ENCODE measurements at regions not wholly inside any gene's neighbourhood (a gene's known extent, or its start where the extent isn't known, plus 50 kb on each side); places are given as distances from the start of the nearest gene placed in this dataset.
"Not testable (repeated sequence)": the region's sequence is repeated elsewhere in the genome, so short reads cannot be mapped to it uniquely, and the experiment has no call there.

GRCh38 chr17:30605523-30605922 lies 128.3 kb downstream of the GOSR1 start:
- H2AK5ac ChIP-seq (ENCODE audit: low read length, severe bottlenecking), result no peak overlapping the region
- H3K27ac ChIP-seq (ENCODE audit: low read length, poor library complexity, severe bottlenecking), result no peak overlapping the region
- no peaks in the 10 kb centered on the region for H3K36me3 ChIP-seq (ENCODE audit: control insufficient read depth in 1 of 2, insufficient read depth in 2 of 2, low read depth in 1 of 2, low read length in 2 of 2)
- no peak overlapping the region for H2BK12ac ChIP-seq (ENCODE audit: low read length in 2 of 2)
- H3K4ac ChIP-seq (ENCODE audit: low read depth in 1 of 2, low read length in 2 of 2), result no peak overlapping the region
- H3K4me3 ChIP-seq (ENCODE audit: insufficient read depth in 1 of 2, low read depth in 1 of 2, low read length in 2 of 2), result no peak overlapping the region
- H2BK120ac ChIP-seq (ENCODE audit: low read depth, low read length), result no peak overlapping the region
- no peak overlapping the region for H3K23ac ChIP-seq (ENCODE audit: low read length in 2 of 2)
- no peak overlapping the region for H3K4me2 ChIP-seq (ENCODE audit: low read length, poor library complexity, severe bottlenecking)
- no peaks in the 10 kb centered on the region for H3K79me1 ChIP-seq (replicated peaks; ENCODE audit: low read length, poor library complexity, severe bottlenecking)
- no peak overlapping the region for H3K14ac ChIP-seq (ENCODE audit: low read length in 2 of 2)
- no peak overlapping the region for H2BK5ac ChIP-seq (ENCODE audit: low read depth, low read length, poor library complexity, severe bottlenecking)
- H4K8ac ChIP-seq (ENCODE audit: low read length), result no peak overlapping the region
- H3K9me3 ChIP-seq (ENCODE audit: control insufficient read depth, low read length), result no peaks in the 10 kb centered on the region
- peaks cover 1% of the 10 kb centered on the region for H3K4me1 ChIP-seq (ENCODE audit: control insufficient read depth, insufficient read depth, low read depth, low read length)
- H3K18ac ChIP-seq (ENCODE audit: low read depth in 1 of 2, low read length in 2 of 2), result no peak overlapping the region
- H2BK15ac ChIP-seq (ENCODE audit: low read depth, poor library complexity, severe bottlenecking), result no peak overlapping the region
- no peak overlapping the region for H3K9ac ChIP-seq (ENCODE audit: low read length)
- 100% methylated on average over 3 of the region's 4 CpGs for WGBS
- no peak for DNase-seq
- no peaks in the 10 kb centered on the region for H3K27me3 ChIP-seq (ENCODE audit: control insufficient read depth in 1 of 2, insufficient read depth in 1 of 2, low read length in 2 of 2)
- no peak overlapping the region for H2AFZ ChIP-seq (ENCODE audit: low read depth, low read length)
- H4K91ac ChIP-seq (ENCODE audit: low read length), result no peak overlapping the region

- Histone ChIP-seq H3K18ac (ENCODE audit: low read depth in 1 of 2, low read length in 2 of 2) (no peak overlapping the region), H2BK15ac (ENCODE audit: low read depth, poor library complexity, severe bottlenecking) (no peak overlapping the region), H3K23ac (ENCODE audit: low read length in 2 of 2) (no peak overlapping the region), H2AK5ac (ENCODE audit: low read length, severe bottlenecking) (no peak overlapping the region), H2BK12ac (ENCODE audit: low read length in 2 of 2) (no peak overlapping the region), H3K9ac (ENCODE audit: low read length) (no peak overlapping the region), H4K91ac (ENCODE audit: low read length) (no peak overlapping the region), H3K27ac (ENCODE audit: low read length, poor library complexity, severe bottlenecking) (no peak overlapping the region), H3K4me3 (ENCODE audit: insufficient read depth in 1 of 2, low read depth in 1 of 2, low read length in 2 of 2) (no peak overlapping the region), H3K4me2 (ENCODE audit: low read length, poor library complexity, severe bottlenecking) (no peak overlapping the region), H3K4ac (ENCODE audit: low read depth in 1 of 2, low read length in 2 of 2) (no peak overlapping the region), H4K8ac (ENCODE audit: low read length) (no peak overlapping the region), H3K9me3 (ENCODE audit: control insufficient read depth, low read length) (no peaks in the 10 kb centered on the region), H3K79me1 (replicated peaks; ENCODE audit: low read length, poor library complexity, severe bottlenecking) (no peaks in the 10 kb centered on the region), H3K4me1 (ENCODE audit: control insufficient read depth, insufficient read depth, low read depth, low read length) (peaks cover 1% of the 10 kb centered on the region), H2AFZ (ENCODE audit: low read depth, low read length) (no peak overlapping the region), H3K36me3 (ENCODE audit: control insufficient read depth in 1 of 2, insufficient read depth in 2 of 2, low read depth in 1 of 2, low read length in 2 of 2) (no peaks in the 10 kb centered on the region), H2BK120ac (ENCODE audit: low read depth, low read length) (no peak overlapping the region), H3K14ac (ENCODE audit: low read length in 2 of 2) (no peak overlapping the region), H3K27me3 (ENCODE audit: control insufficient read depth in 1 of 2, insufficient read depth in 1 of 2, low read length in 2 of 2) (no peaks in the 10 kb centered on the region), H2BK5ac (ENCODE audit: low read depth, low read length, poor library complexity, severe bottlenecking) (no peak overlapping the region)
- no peak for DNase-seq
- 100% methylated on average over 1 of the region's 1 CpG for WGBS
Observed at GRCh38 chr17:30605027-30605426, 127.8 kb downstream of the GOSR1 start.

GRCh38 chr17:30602396-30602795 lies 125.2 kb downstream of the GOSR1 start:
- peak overlapping the region; percentile 92 for H3K9ac ChIP-seq (ENCODE audit: low read length)
- not testable (repeated sequence) for H4K8ac ChIP-seq (ENCODE audit: low read length); H3K4me2 ChIP-seq (ENCODE audit: low read length, poor library complexity, severe bottlenecking); H2AK5ac ChIP-seq (ENCODE audit: low read length, severe bottlenecking); H3K23ac ChIP-seq (ENCODE audit: low read length in 2 of 2); H3K79me1 ChIP-seq (replicated peaks; ENCODE audit: low read length, poor library complexity, severe bottlenecking); H3K18ac ChIP-seq (ENCODE audit: low read depth in 1 of 2, low read length in 2 of 2); H3K27ac ChIP-seq (ENCODE audit: low read length, poor library complexity, severe bottlenecking); H3K4ac ChIP-seq (ENCODE audit: low read depth in 1 of 2, low read length in 2 of 2); H2AFZ ChIP-seq (ENCODE audit: low read depth, low read length); H3K9me3 ChIP-seq (ENCODE audit: control insufficient read depth, low read length); H3K36me3 ChIP-seq (ENCODE audit: control insufficient read depth in 1 of 2, insufficient read depth in 2 of 2, low read depth in 1 of 2, low read length in 2 of 2); H3K4me1 ChIP-seq (ENCODE audit: control insufficient read depth, insufficient read depth, low read depth, low read length); H2BK15ac ChIP-seq (ENCODE audit: low read depth, poor library complexity, severe bottlenecking); H2BK5ac ChIP-seq (ENCODE audit: low read depth, low read length, poor library complexity, severe bottlenecking); H2BK120ac ChIP-seq (ENCODE audit: low read depth, low read length); H3K14ac ChIP-seq (ENCODE audit: low read length in 2 of 2); H4K91ac ChIP-seq (ENCODE audit: low read length); H3K27me3 ChIP-seq (ENCODE audit: control insufficient read depth in 1 of 2, insufficient read depth in 1 of 2, low read length in 2 of 2); H2BK12ac ChIP-seq (ENCODE audit: low read length in 2 of 2)
- DNase-seq, result peak; percentile 20
- WGBS, result no CpG with 5 or more reads among the region's 2 CpGs
- peak overlapping the region in 1 of 2 experiments; percentile 95 for H3K4me3 ChIP-seq (ENCODE audit: insufficient read depth in 1 of 2, low read depth in 1 of 2, low read length in 2 of 2)

DNA sequence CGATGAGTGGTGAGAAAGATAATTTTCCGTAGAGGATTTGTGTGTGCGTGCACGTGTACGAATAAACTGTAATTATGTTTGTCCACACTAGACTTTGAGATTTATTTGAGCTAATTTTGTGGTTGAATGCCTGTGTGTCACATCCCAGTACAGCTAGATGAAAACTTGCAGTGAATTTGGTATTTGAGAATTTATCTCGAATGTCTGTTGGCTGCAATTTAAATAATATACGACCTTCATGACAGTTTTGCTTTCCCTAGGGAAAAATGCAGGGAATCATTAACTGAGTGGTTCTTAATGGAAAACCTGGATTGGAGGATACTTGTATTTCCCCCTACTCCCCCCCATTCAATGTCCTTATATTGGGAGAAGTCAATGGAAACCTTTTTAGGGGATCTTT lies 124.8 kb downstream of the GOSR1 start:
- H3K79me1 ChIP-seq (replicated peaks; ENCODE audit: low read length, poor library complexity, severe bottlenecking); H2AK5ac ChIP-seq (ENCODE audit: low read length, severe bottlenecking); H3K23ac ChIP-seq (ENCODE audit: low read length in 2 of 2); H4K91ac ChIP-seq (ENCODE audit: low read length); H2BK5ac ChIP-seq (ENCODE audit: low read depth, low read length, poor library complexity, severe bottlenecking); H3K27me3 ChIP-seq (ENCODE audit: control insufficient read depth in 1 of 2, insufficient read depth in 1 of 2, low read length in 2 of 2); H3K9me3 ChIP-seq (ENCODE audit: control insufficient read depth, low read length); H2AFZ ChIP-seq (ENCODE audit: low read depth, low read length); H3K18ac ChIP-seq (ENCODE audit: low read depth in 1 of 2, low read length in 2 of 2); H3K27ac ChIP-seq (ENCODE audit: low read length, poor library complexity, severe bottlenecking); H3K14ac ChIP-seq (ENCODE audit: low read length in 2 of 2); H3K4me1 ChIP-seq (ENCODE audit: control insufficient read depth, insufficient read depth, low read depth, low read length); H4K8ac ChIP-seq (ENCODE audit: low read length); H2BK15ac ChIP-seq (ENCODE audit: low read depth, poor library complexity, severe bottlenecking); H2BK12ac ChIP-seq (ENCODE audit: low read length in 2 of 2); H3K36me3 ChIP-seq (ENCODE audit: control insufficient read depth in 1 of 2, insufficient read depth in 2 of 2, low read depth in 1 of 2, low read length in 2 of 2); H3K4ac ChIP-seq (ENCODE audit: low read depth in 1 of 2, low read length in 2 of 2); H2BK120ac ChIP-seq (ENCODE audit: low read depth, low read length): not testable (repeated sequence)
- H3K4me2 ChIP-seq (ENCODE audit: low read length, poor library complexity, severe bottlenecking), result peak overlapping the region; percentile 35
- WGBS, result 55% methylated on average over 6 of the region's 7 CpGs
- H3K9ac ChIP-seq (ENCODE audit: low read length), result peak overlapping the region; percentile 92
- DNase-seq, result peak; percentile 20
- H3K4me3 ChIP-seq (ENCODE audit: insufficient read depth in 1 of 2, low read depth in 1 of 2, low read length in 2 of 2), result peak overlapping the region in 1 of 2 experiments; percentile 95

Measured in mesenchymal stem cell (in vitro differentiated cells and primary cell).